HG02588 (cell line): ENCODE measurements at regions not wholly inside any gene's neighbourhood (a gene's known extent, or its start where the extent isn't known, plus 50 kb on each side); places are given as distances from the start of the nearest gene placed in this dataset.
"Not testable (repeated sequence)": the region's sequence is repeated elsewhere in the genome, so short reads cannot be mapped to it uniquely, and the experiment has no call there.

Experiments used
- ATAC-seq: cut with Tn5 transposase; IDR thresholded peaks from one replicate; pipeline ENCODE4 v1.9.1; 2021; ENCODE audit warnings: mild to moderate bottlenecking, moderate library complexity; ENCODE audit not compliant: unreplicated experiment

GRCh38 chr13:44147233-44147632 is 226.4 kb upstream of the SERP2 start:
- no peak for ATAC-seq

GRCh38 chr13:44147648-44148047 is 226.0 kb upstream of the SERP2 start:
- no peak for ATAC-seq

GRCh38 chr13:44148159-44148914 is 225.3 kb upstream of the SERP2 start:
- no peak for ATAC-seq

DNA sequence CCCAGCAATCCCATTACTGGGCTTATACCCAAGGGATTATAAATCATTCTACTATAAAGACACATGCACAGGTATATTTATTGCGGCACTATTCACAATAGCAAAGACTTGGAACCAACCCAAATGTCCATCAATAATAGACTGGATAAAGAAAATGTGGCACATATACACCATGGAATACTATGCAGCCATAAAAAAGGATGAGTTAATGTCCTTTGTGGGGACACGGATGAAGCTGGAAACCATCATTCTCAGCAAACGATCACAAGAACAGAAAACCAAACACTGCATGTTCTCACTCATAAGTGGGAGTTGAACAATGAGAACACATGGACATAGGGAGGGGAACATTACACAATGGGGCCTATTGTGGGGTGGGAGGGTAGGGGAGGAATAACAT is 224.4 kb upstream of the SERP2 start:
- not testable (repeated sequence) for ATAC-seq

DNA sequence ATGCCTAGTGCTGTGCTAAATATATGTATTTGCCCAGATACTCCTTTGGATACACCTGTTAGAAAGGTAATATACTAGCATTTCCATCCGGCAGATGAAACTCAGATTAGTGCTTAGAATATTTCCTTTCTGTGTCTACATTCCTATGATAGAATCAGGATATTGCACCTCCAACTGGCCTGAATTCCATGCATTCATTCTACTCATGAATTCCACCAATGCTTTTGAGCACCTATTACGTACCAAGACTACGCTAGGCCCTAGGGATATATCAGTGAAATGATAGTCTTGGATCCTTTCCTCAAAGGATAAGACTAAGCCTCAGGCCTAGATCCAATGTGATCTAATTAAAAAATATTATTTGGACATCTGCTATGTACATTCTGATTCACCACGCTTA is 223.8 kb upstream of the SERP2 start:
- no peak for ATAC-seq

DNA sequence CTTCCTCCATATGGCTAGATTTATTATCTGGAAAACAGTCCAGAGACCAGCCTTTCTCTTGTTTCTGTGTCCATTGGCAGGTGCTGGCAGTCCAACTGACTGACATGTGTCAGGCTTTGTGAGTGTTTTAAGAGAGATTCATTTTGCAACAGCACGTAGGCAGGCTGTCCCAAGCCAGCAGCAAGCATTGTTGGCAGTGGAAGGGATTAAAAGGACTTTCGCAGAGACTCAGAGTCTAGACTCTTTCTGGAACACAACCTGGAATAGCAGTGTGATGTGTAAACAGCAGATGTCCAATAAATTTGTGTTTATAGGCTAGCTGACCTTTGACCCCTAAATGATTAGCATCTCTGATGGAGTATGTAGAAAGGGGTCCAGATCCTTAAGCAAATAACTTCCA is 222.2 kb upstream of the SERP2 start:
- no peak for ATAC-seq

DNA sequence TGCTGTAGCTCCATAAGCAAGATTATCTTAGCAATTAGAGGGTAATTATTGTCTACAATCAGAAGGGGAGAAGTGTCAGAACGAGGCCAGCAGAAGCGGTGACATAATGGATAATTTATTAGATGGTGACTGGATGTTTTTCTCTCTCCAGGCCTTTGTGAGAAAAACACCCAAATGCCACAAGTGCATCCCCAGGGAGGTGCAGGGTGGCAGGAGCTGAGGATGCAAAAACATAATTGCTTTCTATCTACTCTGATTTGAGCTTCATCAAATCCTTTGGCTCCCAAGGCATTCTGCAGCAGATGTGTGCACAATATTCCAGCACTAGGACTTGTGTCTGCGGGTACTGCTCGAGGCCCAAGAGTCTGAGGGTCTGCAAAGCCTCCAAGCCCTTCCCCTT is 220.1 kb upstream of the SERP2 start:
- ATAC-seq = no peak

- ATAC-seq = no peak
Observed at GRCh38 chr13:44155422-44156293, 218.0 kb upstream of the SERP2 start.

DNA sequence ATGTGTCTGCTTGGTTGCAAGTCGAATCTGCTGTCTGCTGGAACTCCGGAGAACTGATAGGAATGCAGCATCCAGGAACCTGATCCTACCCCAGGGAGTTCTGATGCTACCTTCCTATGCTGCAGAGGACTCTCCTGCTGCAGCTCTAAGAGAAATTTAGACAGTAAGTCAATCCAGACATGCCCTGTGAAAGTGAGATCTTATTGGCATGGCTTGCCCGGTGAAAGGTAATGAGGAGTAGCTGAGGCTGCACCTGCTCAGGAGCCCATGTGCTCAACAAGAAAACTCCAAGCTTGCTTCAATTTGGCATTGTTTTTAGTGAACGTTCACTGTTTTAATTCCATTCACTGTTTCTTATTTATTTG is 217.3 kb upstream of the SERP2 start:
- no peak for ATAC-seq

- ATAC-seq = no peak
Observed at GRCh38 chr13:44157606-44158005, 216.0 kb upstream of the SERP2 start.

DNA sequence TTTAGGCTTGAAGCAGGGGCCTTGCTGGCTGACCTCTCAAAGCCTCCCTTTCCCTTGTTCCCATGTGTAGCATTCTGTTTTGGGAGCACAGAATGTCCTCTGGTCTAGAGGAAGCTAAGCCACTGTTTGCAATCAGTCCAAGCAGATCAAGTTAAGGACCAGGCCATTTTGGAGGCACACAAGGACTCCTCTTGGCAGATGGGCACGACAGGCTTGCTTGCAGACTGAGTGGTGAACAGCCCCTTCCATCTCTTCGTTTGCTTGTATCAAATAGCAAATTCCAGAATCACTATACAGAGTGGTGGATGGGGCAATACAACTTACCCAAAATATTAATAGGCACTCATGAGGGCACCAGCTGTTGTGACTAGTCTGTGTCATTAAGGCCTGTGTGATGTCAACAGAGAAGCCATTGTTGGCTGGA is 215.5 kb upstream of the SERP2 start:
- no peak for ATAC-seq

- no peak for ATAC-seq
Observed at GRCh38 chr13:44158881-44159632, 214.6 kb upstream of the SERP2 start.

GRCh38 chr13:44159633-44160279 is 213.9 kb upstream of the SERP2 start:
- ATAC-seq = no peak

GRCh38 chr13:44160591-44161191 is 212.9 kb upstream of the SERP2 start:
- ATAC-seq = no peak

DNA sequence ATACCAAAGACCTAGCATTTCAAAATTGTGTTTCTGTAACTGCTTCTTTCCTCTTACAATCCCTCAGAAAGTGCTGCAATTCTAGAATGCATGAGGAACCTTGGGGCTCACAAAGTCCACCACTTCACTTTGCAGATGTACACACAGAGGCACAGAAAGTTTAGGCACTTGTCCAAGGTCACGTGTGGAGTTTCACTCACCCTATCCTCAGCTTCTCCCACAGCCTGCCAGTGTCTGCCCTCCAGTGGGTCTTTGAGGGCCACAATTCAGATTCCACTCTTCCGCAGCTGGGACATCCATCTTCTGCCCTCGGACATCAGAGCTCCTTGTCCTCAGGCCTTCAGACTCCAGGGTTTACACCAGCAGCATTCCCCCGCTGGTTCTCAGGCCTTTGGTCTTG is 210.5 kb upstream of the SERP2 start:
- no peak for ATAC-seq

DNA sequence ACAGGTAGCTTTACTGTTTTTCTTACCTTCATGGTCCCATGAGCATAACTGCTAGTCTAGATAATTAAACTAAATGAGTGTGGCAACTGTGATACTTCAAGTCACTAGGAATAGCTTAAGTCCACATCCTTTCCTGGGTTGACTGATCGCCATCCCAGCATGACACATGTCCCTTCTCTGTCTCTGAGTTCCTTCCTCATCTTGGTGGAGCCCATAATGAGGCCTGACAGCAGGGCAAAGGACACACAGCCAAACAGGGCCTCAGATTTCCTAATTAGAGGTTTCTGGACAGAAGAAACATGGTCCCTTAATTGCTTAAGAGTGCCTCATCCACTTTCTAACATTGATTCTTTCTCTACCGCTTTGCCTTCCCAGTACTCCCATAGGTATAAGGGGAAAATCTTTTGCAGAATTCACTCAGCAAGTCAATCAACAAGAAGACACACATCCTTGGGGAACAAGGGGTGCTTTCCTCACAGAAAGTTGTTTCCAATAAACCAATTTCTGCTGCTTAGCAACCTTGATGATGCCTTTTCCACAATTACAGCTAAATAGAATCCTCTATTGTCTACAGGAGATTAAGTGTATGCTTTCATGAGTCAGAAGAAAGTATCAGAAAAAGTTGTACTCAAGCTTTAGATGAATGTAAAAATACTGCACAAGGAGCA is 208.3 kb upstream of the SERP2 start:
- ATAC-seq = no peak

DNA sequence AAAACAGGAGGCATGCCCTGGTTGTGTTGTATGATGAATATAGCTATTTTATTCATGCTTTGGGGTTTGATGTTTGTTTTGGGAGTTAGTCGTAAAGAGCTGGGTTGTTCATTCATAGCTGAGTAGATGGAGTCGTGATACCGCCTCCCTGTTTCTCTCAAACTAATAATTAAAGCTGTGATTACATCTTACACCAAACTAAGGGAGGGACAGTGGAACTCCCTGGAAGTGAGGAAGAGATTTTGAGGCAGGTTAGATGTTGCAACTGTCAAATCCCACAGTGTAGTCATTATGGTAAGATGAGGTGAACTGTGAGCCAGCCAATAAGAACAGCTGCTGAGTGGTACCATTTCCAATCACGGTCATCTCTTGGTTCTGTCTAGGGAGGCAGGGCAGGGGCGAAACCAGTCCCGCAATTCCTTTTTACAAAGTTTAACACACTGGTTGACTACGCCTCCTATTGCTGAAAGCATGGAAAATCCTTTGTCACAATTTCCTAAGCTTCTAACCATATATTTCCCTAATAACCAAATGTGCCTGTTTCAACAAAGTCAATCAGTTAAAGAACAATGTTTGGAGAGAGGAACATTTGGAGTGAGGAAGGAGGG is 207.6 kb upstream of the SERP2 start:
- ATAC-seq = no peak

DNA sequence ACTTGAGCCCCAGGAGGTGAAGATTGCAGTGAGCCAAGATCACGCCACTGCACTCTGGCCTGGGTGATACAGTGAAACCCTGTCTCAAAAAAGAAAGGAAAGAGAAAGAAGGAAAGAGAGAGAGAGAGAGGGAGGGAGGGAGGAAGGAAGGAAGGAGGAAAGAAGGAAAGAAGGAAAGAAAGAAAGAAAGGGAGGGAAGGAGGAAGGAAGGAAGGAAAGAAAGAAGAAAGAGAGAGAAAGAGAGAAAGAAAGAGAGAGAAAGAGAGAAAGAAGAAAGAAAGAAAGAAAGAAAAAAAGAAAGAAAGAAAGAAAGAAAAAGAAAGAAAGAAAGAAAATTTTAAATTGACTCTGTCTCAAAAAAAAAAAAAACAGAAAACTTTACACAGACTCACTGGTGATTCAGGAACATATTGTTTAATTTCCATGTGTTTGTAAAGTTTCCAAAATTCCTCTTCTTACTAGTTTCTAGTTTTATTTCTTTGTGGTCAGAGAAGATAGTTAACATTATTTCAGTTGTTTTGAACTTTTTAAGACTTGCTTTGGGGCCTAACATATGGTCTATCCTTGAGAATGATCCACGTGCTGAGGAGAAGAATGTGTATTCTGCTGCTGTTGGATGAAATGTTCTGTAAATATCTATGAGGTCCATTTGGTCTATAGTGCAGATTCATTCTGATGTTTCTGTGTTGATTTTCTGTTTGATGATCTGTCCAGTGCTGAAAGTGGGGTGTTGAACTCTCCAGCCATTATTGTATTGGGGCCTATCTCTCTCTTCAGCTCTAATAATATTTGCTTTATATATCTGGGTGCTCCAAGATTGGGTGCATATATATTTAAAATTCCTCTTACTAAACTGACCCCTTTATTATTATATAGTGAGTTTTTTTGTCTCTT is 204.4 kb upstream of the SERP2 start:
- no peak for ATAC-seq

GRCh38 chr13:44170731-44171130 is 202.9 kb upstream of the SERP2 start:
- ATAC-seq = no peak
